ENCODE measurements at regions not wholly inside any gene's neighbourhood (a gene's known extent, or its start where the extent isn't known, plus 50 kb on each side); places are given as distances from the start of the nearest gene placed in this dataset.

DNA sequence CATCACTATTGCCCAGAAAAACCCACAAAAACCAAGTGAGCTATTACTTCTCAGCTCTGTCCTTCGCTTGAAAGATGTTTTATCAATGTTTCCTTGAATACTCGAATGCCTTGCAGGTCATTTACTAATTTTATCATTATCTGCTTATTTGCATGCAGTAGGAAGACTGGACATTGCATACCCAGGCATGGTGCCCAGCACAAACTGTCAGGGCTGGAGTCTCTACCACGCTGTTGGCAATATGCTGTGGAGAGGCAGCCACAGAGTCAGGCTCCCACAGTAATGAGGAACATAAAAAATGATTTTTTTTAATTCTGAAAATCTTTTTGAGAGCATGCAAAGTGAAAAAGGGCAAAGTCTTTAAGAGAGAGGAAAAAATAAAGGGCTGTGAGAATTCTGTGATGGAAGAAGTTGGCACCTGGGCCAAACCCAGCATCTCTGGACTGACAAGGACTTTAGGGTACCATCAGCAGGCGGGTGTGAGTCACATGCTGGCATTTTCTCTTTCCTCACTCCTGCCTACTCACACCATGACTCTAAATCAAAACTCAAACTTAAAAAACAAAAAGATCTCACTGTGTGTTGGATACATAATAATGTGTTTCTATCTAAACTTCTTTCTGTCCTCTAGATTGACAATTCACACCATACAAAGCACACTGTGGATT lies 709.8 kb upstream of the FANCL start:
- Histone ChIP-seq H3K79me1 (ENCODE audit: low read length) (no peaks in the 10 kb centered on the region), H2AK5ac (ENCODE audit: low read length) (no peak overlapping the region), H3K27me3 (ENCODE audit: insufficient read depth, low read length, poor library complexity) (no peaks in the 10 kb centered on the region), H4K5ac (ENCODE audit: low read length) (no peak overlapping the region), H3K4me2 (ENCODE audit: low read length) (no peak overlapping the region), H3K18ac (ENCODE audit: low read length) (no peak overlapping the region), H2BK120ac (ENCODE audit: low read depth, low read length) (no peak overlapping the region), H3K4me1 (ENCODE audit: control insufficient read depth, low read depth, low read length) (peaks cover 6% of the 10 kb centered on the region), H3K79me2 (ENCODE audit: control insufficient read depth, insufficient read depth, low read length) (no peaks in the 10 kb centered on the region), H3K36me3 (ENCODE audit: control insufficient read depth, insufficient read depth, low read length) (no peaks in the 10 kb centered on the region), H3K4ac (ENCODE audit: low read depth, low read length) (no peak overlapping the region), H2BK15ac (replicated peaks; ENCODE audit: low read depth) (no peak overlapping the region), H3K23ac (ENCODE audit: low read length) (no peak overlapping the region), H4K8ac (ENCODE audit: low read depth, low read length) (no peak overlapping the region), H3K9ac (ENCODE audit: low read length) (no peak overlapping the region), H3K4me3 (ENCODE audit: low read length) (no peak overlapping the region), H3K56ac (ENCODE audit: low read length) (no peak overlapping the region), H2BK5ac (ENCODE audit: low read length) (no peak overlapping the region), H3K27ac (ENCODE audit: low read depth, low read length) (no peak overlapping the region)
- DNase-seq: no peak
- no CpG with 5 or more reads among the region's 4 CpGs for WGBS (ENCODE audit: extremely low coverage, insufficient coverage, low lambda C conversion rate)

- Histone ChIP-seq H3K27me3 (ENCODE audit: insufficient read depth, low read length, poor library complexity) (no peaks in the 10 kb centered on the region), H3K56ac (ENCODE audit: low read length) (no peak overlapping the region), H3K4ac (ENCODE audit: low read depth, low read length) (no peak overlapping the region), H4K8ac (ENCODE audit: low read depth, low read length) (no peak overlapping the region), H3K23ac (ENCODE audit: low read length) (no peak overlapping the region), H2BK120ac (ENCODE audit: low read depth, low read length) (no peak overlapping the region), H4K5ac (ENCODE audit: low read length) (no peak overlapping the region), H3K79me2 (ENCODE audit: control insufficient read depth, insufficient read depth, low read length) (no peaks in the 10 kb centered on the region), H3K36me3 (ENCODE audit: control insufficient read depth, insufficient read depth, low read length) (no peaks in the 10 kb centered on the region), H3K79me1 (ENCODE audit: low read length) (no peaks in the 10 kb centered on the region), H3K4me2 (ENCODE audit: low read length) (no peak overlapping the region), H3K18ac (ENCODE audit: low read length) (no peak overlapping the region), H3K4me3 (ENCODE audit: low read length) (no peak overlapping the region), H2AK5ac (ENCODE audit: low read length) (no peak overlapping the region), H3K27ac (ENCODE audit: low read depth, low read length) (no peak overlapping the region), H2BK5ac (ENCODE audit: low read length) (no peak overlapping the region), H3K4me1 (ENCODE audit: control insufficient read depth, low read depth, low read length) (no peaks in the 10 kb centered on the region), H3K9ac (ENCODE audit: low read length) (no peak overlapping the region), H2BK15ac (replicated peaks; ENCODE audit: low read depth) (no peak overlapping the region)
- peak; percentile 44 for DNase-seq
Measured at GRCh38 chr2:58939388-58939787, 698.3 kb upstream of the FANCL start.

GRCh38 chr2:58938988-58939387 lies 697.9 kb upstream of the FANCL start:
- Histone ChIP-seq H3K18ac (ENCODE audit: low read length) (no peak overlapping the region), H4K5ac (ENCODE audit: low read length) (no peak overlapping the region), H3K36me3 (ENCODE audit: control insufficient read depth, insufficient read depth, low read length) (no peaks in the 10 kb centered on the region), H3K9ac (ENCODE audit: low read length) (no peak overlapping the region), H3K79me1 (ENCODE audit: low read length) (no peaks in the 10 kb centered on the region), H3K4ac (ENCODE audit: low read depth, low read length) (no peak overlapping the region), H2AK5ac (ENCODE audit: low read length) (no peak overlapping the region), H3K4me2 (ENCODE audit: low read length) (no peak overlapping the region), H3K4me3 (ENCODE audit: low read length) (no peak overlapping the region), H3K56ac (ENCODE audit: low read length) (no peak overlapping the region), H3K79me2 (ENCODE audit: control insufficient read depth, insufficient read depth, low read length) (no peaks in the 10 kb centered on the region), H3K27me3 (ENCODE audit: insufficient read depth, low read length, poor library complexity) (no peaks in the 10 kb centered on the region), H2BK15ac (replicated peaks; ENCODE audit: low read depth) (no peak overlapping the region), H2BK120ac (ENCODE audit: low read depth, low read length) (no peak overlapping the region), H2BK5ac (ENCODE audit: low read length) (no peak overlapping the region), H3K27ac (ENCODE audit: low read depth, low read length) (no peak overlapping the region), H4K8ac (ENCODE audit: low read depth, low read length) (no peak overlapping the region), H3K23ac (ENCODE audit: low read length) (no peak overlapping the region), H3K4me1 (ENCODE audit: control insufficient read depth, low read depth, low read length) (no peaks in the 10 kb centered on the region)
- WGBS (ENCODE audit: extremely low coverage, insufficient coverage, low lambda C conversion rate): no CpG with 5 or more reads among the region's 1 CpG
- DNase-seq: no peak

DNA sequence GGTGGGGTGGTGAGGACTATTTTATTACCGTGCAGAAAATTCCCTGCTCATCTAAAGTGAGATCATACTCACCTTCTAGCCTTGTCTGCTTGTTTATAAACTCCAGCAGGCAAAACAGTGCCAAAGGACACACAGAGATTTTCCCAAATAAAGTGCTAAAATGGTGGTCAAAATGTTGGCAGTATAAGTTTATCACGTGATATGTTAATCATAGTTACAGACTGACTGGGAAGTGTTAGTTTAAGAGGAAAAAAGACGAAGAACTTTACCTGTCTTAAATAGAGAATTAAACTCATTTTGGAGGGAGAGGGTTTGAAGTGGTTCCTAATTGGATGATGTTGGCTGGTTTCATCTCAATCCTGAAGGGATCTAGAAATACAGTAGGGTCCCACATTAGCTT lies 691.7 kb upstream of the FANCL start:
- Histone ChIP-seq H4K5ac (ENCODE audit: low read length) (no peak overlapping the region), H3K27ac (ENCODE audit: low read depth, low read length) (no peak overlapping the region), H3K79me1 (ENCODE audit: low read length) (no peaks in the 10 kb centered on the region), H3K56ac (ENCODE audit: low read length) (no peak overlapping the region), H2BK15ac (replicated peaks; ENCODE audit: low read depth) (no peak overlapping the region), H3K23ac (ENCODE audit: low read length) (no peak overlapping the region), H3K36me3 (ENCODE audit: control insufficient read depth, insufficient read depth, low read length) (no peaks in the 10 kb centered on the region), H2BK5ac (ENCODE audit: low read length) (no peak overlapping the region), H3K4ac (ENCODE audit: low read depth, low read length) (no peak overlapping the region), H2BK120ac (ENCODE audit: low read depth, low read length) (no peak overlapping the region), H2AK5ac (ENCODE audit: low read length) (no peak overlapping the region), H3K4me1 (ENCODE audit: control insufficient read depth, low read depth, low read length) (no peaks in the 10 kb centered on the region), H3K4me3 (ENCODE audit: low read length) (no peak overlapping the region), H3K27me3 (ENCODE audit: insufficient read depth, low read length, poor library complexity) (no peaks in the 10 kb centered on the region), H4K8ac (ENCODE audit: low read depth, low read length) (no peak overlapping the region), H3K79me2 (ENCODE audit: control insufficient read depth, insufficient read depth, low read length) (no peaks in the 10 kb centered on the region), H3K9ac (ENCODE audit: low read length) (no peak overlapping the region), H3K18ac (ENCODE audit: low read length) (no peak overlapping the region), H3K4me2 (ENCODE audit: low read length) (no peak overlapping the region)
- DNase-seq: no peak
- WGBS (ENCODE audit: extremely low coverage, insufficient coverage, low lambda C conversion rate): no CpG with 5 or more reads among the region's 3 CpGs

GRCh38 chr2:58930537-58930936 lies 689.4 kb upstream of the FANCL start:
- Histone ChIP-seq H3K23ac (ENCODE audit: low read length) (no peak overlapping the region), H3K9ac (ENCODE audit: low read length) (no peak overlapping the region)

GRCh38 chr2:58928973-58929372 lies 687.8 kb upstream of the FANCL start:
- H3K18ac ChIP-seq (ENCODE audit: low read length): no peak overlapping the region
- no peak overlapping the region for H4K5ac ChIP-seq (ENCODE audit: low read length)
- H3K79me1 ChIP-seq (ENCODE audit: low read length): no peaks in the 10 kb centered on the region
- no peak overlapping the region for H2AK5ac ChIP-seq (ENCODE audit: low read length)
- no peak overlapping the region for H2BK5ac ChIP-seq (ENCODE audit: low read length)
- H2BK15ac ChIP-seq (replicated peaks; ENCODE audit: low read depth): no peak overlapping the region
- no peak overlapping the region for H3K4me3 ChIP-seq (ENCODE audit: low read length)
- no peaks in the 10 kb centered on the region for H3K4me1 ChIP-seq (ENCODE audit: control insufficient read depth, low read depth, low read length)
- no peak overlapping the region for H4K8ac ChIP-seq (ENCODE audit: low read depth, low read length)
- H3K79me2 ChIP-seq (ENCODE audit: control insufficient read depth, insufficient read depth, low read length): no peaks in the 10 kb centered on the region
- H3K36me3 ChIP-seq (ENCODE audit: control insufficient read depth, insufficient read depth, low read length): no peaks in the 10 kb centered on the region
- no peaks in the 10 kb centered on the region for H3K27me3 ChIP-seq (ENCODE audit: insufficient read depth, low read length, poor library complexity)
- no peak overlapping the region for H2BK120ac ChIP-seq (ENCODE audit: low read depth, low read length)
- H3K9ac ChIP-seq (ENCODE audit: low read length): no peak overlapping the region
- H3K27ac ChIP-seq (ENCODE audit: low read depth, low read length): no peak overlapping the region
- no peak overlapping the region for H3K4me2 ChIP-seq (ENCODE audit: low read length)
- no peak overlapping the region for H3K4ac ChIP-seq (ENCODE audit: low read depth, low read length)
- H3K23ac ChIP-seq (ENCODE audit: low read length): no peak overlapping the region
- DNase-seq: no peak
- no peak overlapping the region for H3K56ac ChIP-seq (ENCODE audit: low read length)

More at GRCh38 chr2:58930537-58930936, 689.4 kb upstream of the FANCL start:
- Histone ChIP-seq H2BK120ac (ENCODE audit: low read depth, low read length) (no peak overlapping the region), H3K4me2 (ENCODE audit: low read length) (no peak overlapping the region), H3K36me3 (ENCODE audit: control insufficient read depth, insufficient read depth, low read length) (no peaks in the 10 kb centered on the region), H3K4ac (ENCODE audit: low read depth, low read length) (no peak overlapping the region), H4K5ac (ENCODE audit: low read length) (no peak overlapping the region), H3K4me3 (ENCODE audit: low read length) (no peak overlapping the region), H3K79me1 (ENCODE audit: low read length) (no peaks in the 10 kb centered on the region), H4K8ac (ENCODE audit: low read depth, low read length) (no peak overlapping the region), H2AK5ac (ENCODE audit: low read length) (no peak overlapping the region), H2BK5ac (ENCODE audit: low read length) (no peak overlapping the region), H3K27ac (ENCODE audit: low read depth, low read length) (no peak overlapping the region), H2BK15ac (replicated peaks; ENCODE audit: low read depth) (no peak overlapping the region), H3K4me1 (ENCODE audit: control insufficient read depth, low read depth, low read length) (no peaks in the 10 kb centered on the region), H3K56ac (ENCODE audit: low read length) (no peak overlapping the region), H3K79me2 (ENCODE audit: control insufficient read depth, insufficient read depth, low read length) (no peaks in the 10 kb centered on the region), H3K27me3 (ENCODE audit: insufficient read depth, low read length, poor library complexity) (no peaks in the 10 kb centered on the region), H3K18ac (ENCODE audit: low read length) (no peak overlapping the region)
- DNase-seq: no peak
- WGBS (ENCODE audit: extremely low coverage, insufficient coverage, low lambda C conversion rate): no CpG with 5 or more reads among the region's 5 CpGs

All from mesendoderm (in vitro differentiated cells).